ENCODE measurements at regions not wholly inside any gene's neighbourhood (a gene's known extent, or its start where the extent isn't known, plus 50 kb on each side); places are given as distances from the start of the nearest gene placed in this dataset.

DNA sequence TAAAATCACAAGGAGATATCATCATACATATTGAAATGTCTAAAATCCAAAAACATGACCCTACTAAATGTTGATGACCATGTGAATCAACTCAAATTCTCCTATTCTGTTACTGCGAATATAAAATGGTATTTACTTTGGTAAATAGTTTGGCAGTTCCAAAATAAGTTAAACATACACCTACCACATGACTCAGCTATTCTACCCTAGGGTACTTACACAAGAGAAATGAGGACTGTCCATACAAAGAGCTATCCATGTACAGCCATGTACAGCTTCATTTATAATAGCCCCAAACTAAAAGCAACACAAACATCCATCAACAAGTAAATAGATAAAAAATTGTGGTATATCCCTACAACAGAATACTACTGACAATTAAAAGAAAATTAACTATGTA lies 346.1 kb upstream of the TENM4 start:
- Mint-ChIP-seq H3K36me3 (ENCODE audit: low read depth, unreplicated experiment) (no peaks in the 10 kb centered on the region), H3K27me3 (ENCODE audit: unreplicated experiment) (no peaks in the 10 kb centered on the region), H3K9me3 (ENCODE audit: unreplicated experiment) (no peaks in the 10 kb centered on the region), H3K4me1 (ENCODE audit: unreplicated experiment) (no peaks in the 10 kb centered on the region), H3K27ac (ENCODE audit: unreplicated experiment) (no peak overlapping the region), H3K4me3 (ENCODE audit: unreplicated experiment) (no peak overlapping the region)
- TF ChIP-seq, protein P1, sequence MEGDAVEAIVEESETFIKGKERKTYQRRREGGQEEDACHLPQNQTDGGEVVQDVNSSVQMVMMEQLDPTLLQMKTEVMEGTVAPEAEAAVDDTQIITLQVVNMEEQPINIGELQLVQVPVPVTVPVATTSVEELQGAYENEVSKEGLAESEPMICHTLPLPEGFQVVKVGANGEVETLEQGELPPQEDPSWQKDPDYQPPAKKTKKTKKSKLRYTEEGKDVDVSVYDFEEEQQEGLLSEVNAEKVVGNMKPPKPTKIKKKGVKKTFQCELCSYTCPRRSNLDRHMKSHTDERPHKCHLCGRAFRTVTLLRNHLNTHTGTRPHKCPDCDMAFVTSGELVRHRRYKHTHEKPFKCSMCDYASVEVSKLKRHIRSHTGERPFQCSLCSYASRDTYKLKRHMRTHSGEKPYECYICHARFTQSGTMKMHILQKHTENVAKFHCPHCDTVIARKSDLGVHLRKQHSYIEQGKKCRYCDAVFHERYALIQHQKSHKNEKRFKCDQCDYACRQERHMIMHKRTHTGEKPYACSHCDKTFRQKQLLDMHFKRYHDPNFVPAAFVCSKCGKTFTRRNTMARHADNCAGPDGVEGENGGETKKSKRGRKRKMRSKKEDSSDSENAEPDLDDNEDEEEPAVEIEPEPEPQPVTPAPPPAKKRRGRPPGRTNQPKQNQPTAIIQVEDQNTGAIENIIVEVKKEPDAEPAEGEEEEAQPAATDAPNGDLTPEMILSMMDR (IDR thresholded peaks at IDR 0.05; ENCODE audit: unreplicated experiment): no peak
- no peak for DNase-seq (ENCODE audit: low spot score)

DNA sequence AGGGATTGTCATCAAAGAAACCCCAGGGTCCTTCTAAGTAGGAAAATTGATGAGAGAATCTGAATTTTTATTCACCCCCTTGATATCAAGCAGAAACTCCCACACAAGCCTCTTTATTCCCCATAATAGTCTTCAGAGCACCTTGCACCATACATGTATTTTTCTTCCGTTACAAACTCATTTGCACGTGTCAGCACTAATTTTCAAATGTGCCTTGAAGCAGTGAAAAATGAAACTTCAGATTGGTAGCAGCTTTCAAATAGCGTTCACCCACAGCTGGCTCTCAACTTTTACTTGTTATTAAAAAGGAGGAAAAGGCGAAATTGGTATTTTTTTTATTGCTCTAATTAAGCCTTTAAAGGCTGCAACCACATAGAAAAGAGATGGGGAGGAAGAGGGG lies 343.0 kb upstream of the TENM4 start:
- no peak overlapping the region for H3K4me3 Mint-ChIP-seq (ENCODE audit: unreplicated experiment)
- TF ChIP-seq, protein P1 (IDR thresholded peaks at IDR 0.05; ENCODE audit: unreplicated experiment): no peak
- no peak overlapping the region for H3K27ac Mint-ChIP-seq (ENCODE audit: unreplicated experiment)
- no peaks in the 10 kb centered on the region for H3K36me3 Mint-ChIP-seq (ENCODE audit: low read depth, unreplicated experiment)
- peaks cover under 1% of the 10 kb centered on the region for H3K27me3 Mint-ChIP-seq (ENCODE audit: unreplicated experiment)
- DNase-seq (ENCODE audit: low spot score): no peak
- H3K4me1 Mint-ChIP-seq (ENCODE audit: unreplicated experiment): no peaks in the 10 kb centered on the region
- H3K9me3 Mint-ChIP-seq (ENCODE audit: unreplicated experiment): no peaks in the 10 kb centered on the region

DNA sequence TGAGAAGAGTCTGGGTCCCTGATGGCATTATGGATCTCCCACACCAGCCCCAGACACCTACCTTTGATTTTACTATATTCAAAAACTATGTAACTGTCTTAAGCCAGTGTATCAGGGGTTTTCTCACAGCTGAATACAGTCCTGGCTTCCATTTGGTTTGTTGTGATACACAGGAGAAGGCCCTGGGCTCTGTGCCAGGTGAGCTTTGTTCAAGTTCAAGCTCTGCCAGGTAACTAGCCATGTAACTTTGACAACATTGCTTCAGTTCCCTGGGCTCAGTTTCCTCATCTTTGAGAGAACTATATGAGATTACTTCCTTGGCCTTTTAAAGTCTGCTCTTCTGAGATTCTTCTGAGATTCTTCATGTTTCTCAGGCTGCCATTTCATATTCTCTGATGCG lies 327.5 kb upstream of the TENM4 start:
- Mint-ChIP-seq H3K9me3 (ENCODE audit: unreplicated experiment) (no peaks in the 10 kb centered on the region), H3K27ac (ENCODE audit: unreplicated experiment) (no peak overlapping the region), H3K27me3 (ENCODE audit: unreplicated experiment) (no peaks in the 10 kb centered on the region), H3K4me1 (ENCODE audit: unreplicated experiment) (no peaks in the 10 kb centered on the region), H3K4me3 (ENCODE audit: unreplicated experiment) (no peak overlapping the region), H3K36me3 (ENCODE audit: low read depth, unreplicated experiment) (no peaks in the 10 kb centered on the region)
- TF ChIP-seq, protein P1 (IDR thresholded peaks at IDR 0.05; ENCODE audit: unreplicated experiment): no peak
- no peak for DNase-seq (ENCODE audit: low spot score)

DNA sequence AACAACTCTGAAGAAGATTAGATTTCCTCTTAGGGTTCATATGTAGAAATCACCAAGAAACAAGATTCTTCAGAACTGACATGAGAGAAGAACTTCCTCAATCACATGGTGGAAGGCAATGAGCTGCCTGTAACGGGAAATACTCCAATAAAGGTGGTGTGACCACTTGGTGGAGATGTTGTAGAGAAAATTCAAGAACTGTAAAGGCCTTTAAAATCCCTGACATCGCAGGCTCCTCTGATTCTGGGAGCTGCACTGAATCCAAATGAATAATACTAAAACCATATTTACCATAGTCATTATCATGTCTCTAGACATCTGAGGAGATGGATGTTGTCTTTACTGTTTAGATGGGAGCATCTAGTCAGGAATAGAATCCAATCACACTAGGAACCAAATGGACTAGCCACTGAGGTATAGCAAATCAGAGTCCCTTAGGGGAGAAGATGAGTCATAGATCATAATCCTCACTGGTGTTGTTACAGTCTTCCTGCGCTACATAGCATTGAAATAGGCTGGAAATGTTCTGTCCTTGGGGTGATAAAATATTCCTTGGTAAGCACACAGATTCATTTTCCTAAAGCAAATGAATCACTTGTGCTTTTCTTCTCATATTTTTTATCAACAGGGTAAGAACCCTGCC lies 321.6 kb upstream of the TENM4 start:
- Mint-ChIP-seq H3K9me3 (ENCODE audit: unreplicated experiment) (no peaks in the 10 kb centered on the region), H3K27ac (ENCODE audit: unreplicated experiment) (no peak overlapping the region), H3K27me3 (ENCODE audit: unreplicated experiment) (no peaks in the 10 kb centered on the region), H3K36me3 (ENCODE audit: low read depth, unreplicated experiment) (no peaks in the 10 kb centered on the region), H3K4me1 (ENCODE audit: unreplicated experiment) (no peaks in the 10 kb centered on the region), H3K4me3 (ENCODE audit: unreplicated experiment) (no peak overlapping the region)
- TF ChIP-seq, protein P1 (IDR thresholded peaks at IDR 0.05; ENCODE audit: unreplicated experiment): no peak
- no peak for DNase-seq (ENCODE audit: low spot score)

DNA sequence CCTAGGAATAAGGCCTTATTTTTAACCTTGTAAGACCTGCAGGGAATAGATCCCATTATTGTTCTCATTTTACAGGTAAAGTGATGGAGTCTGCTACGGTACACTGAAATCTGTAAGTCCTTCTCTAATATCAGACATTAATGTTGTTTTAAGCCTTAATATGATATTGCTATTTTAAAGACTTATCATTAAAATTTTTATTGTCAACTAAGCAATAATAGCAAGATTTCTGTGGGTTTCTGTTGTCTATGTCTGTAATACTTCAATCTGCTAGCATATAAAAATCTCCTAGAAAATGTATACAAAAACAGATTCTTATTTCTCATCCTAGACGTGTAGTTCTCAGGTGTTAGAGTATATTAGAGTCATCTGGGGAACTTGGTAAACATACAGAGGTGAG lies 317.5 kb upstream of the TENM4 start:
- Mint-ChIP-seq H3K36me3 (ENCODE audit: low read depth, unreplicated experiment) (no peaks in the 10 kb centered on the region), H3K4me3 (ENCODE audit: unreplicated experiment) (no peak overlapping the region), H3K9me3 (ENCODE audit: unreplicated experiment) (no peaks in the 10 kb centered on the region), H3K27me3 (ENCODE audit: unreplicated experiment) (no peaks in the 10 kb centered on the region), H3K27ac (ENCODE audit: unreplicated experiment) (no peak overlapping the region), H3K4me1 (ENCODE audit: unreplicated experiment) (no peaks in the 10 kb centered on the region)
- TF ChIP-seq, protein P1 (IDR thresholded peaks at IDR 0.05; ENCODE audit: unreplicated experiment): no peak
- no peak for DNase-seq (ENCODE audit: low spot score)
